GM12891 (cell line): ENCODE measurements at regions not wholly inside any gene's neighbourhood (a gene's known extent, or its start where the extent isn't known, plus 50 kb on each side); places are given as distances from the start of the nearest gene placed in this dataset.

Source experiments
- POLR2A ChIP-seq: IDR thresholded peaks from 2 replicates; pipeline ENCODE4 v1.6.1; 2011; ENCODE audit warnings: low read depth, low read length, control low read depth
- POLR2AphosphoS5 ChIP-seq: IDR thresholded peaks from 2 replicates; pipeline ENCODE4 v1.6.1; 2011; ENCODE audit warnings: low read depth, low read length, control low read depth

DNA sequence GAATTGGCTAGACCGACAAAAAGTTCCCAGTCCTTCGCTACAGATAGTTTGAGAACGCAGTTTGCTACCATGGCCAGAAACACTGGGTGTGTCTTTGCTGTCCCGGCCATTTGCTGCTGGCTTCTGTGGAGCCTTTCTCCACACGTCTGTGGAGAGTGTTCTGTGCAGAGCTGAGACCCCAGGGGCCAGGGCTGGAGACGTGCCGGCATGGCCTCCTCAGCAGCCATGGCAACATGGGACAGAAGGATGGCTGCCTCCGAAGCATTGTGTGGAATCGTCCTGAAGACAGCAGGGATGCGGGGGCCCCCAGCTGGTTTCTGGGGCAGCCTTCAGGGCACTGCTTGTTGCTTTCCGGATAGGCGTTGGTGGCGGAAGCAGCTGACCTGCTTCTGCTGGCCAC, 142.8 kb downstream of the GADD45G start:
- TF ChIP-seq POLR2AphosphoS5 (no peak), POLR2A (no peak)
